HG02840 (cell line): ENCODE measurements at regions not wholly inside any gene's neighbourhood (a gene's known extent, or its start where the extent isn't known, plus 50 kb on each side); places are given as distances from the start of the nearest gene placed in this dataset.

ENCODE experiments used
- ATAC-seq: cut with Tn5 transposase; IDR thresholded peaks from one replicate; pipeline ENCODE4 v1.9.1; 2021; ENCODE audit warnings: mild to moderate bottlenecking, moderate library complexity, moderate number of reproducible peaks; ENCODE audit not compliant: unreplicated experiment, low FRiP score

- ATAC-seq: no peak
These were observed 139.7 kb upstream of the SPRY1 start for GRCh38 chr4:123256901-123257300.

GRCh38 chr4:123257591-123257990 is 139.0 kb upstream of the SPRY1 start:
- ATAC-seq: no peak

- ATAC-seq: no peak
These were observed 136.6 kb upstream of the SPRY1 start for GRCh38 chr4:123259676-123260646.

GRCh38 chr4:123260653-123261052 is 135.9 kb upstream of the SPRY1 start:
- ATAC-seq: no peak

GRCh38 chr4:123262080-123262479 is 134.5 kb upstream of the SPRY1 start:
- ATAC-seq: no peak

- no peak for ATAC-seq
These were observed 131.2 kb upstream of the SPRY1 start for GRCh38 chr4:123265443-123265842.

GRCh38 chr4:123266221-123266620 is 130.4 kb upstream of the SPRY1 start:
- ATAC-seq: no peak

GRCh38 chr4:123278755-123279154 is 117.8 kb upstream of the SPRY1 start:
- ATAC-seq: no peak

- no peak for ATAC-seq
These were observed 113.2 kb upstream of the SPRY1 start for GRCh38 chr4:123283371-123283895.

GRCh38 chr4:123284168-123284567 is 112.4 kb upstream of the SPRY1 start:
- no peak for ATAC-seq

- no peak for ATAC-seq
These were observed 109.6 kb upstream of the SPRY1 start for GRCh38 chr4:123286903-123287466.

- no peak for ATAC-seq
These were observed 108.1 kb upstream of the SPRY1 start for GRCh38 chr4:123288309-123289025.

- ATAC-seq: no peak
These were observed 105.3 kb upstream of the SPRY1 start for GRCh38 chr4:123291329-123291728.

- ATAC-seq: no peak
These were observed 98.8 kb upstream of the SPRY1 start for GRCh38 chr4:123297836-123298235.

GRCh38 chr4:123298261-123298660 is 98.3 kb upstream of the SPRY1 start:
- ATAC-seq: no peak

- ATAC-seq: no peak
These were observed 97.8 kb upstream of the SPRY1 start for GRCh38 chr4:123298801-123299200.

- ATAC-seq: no peak
These were observed 97.3 kb upstream of the SPRY1 start for GRCh38 chr4:123299212-123299691.

GRCh38 chr4:123300222-123301039 is 96.2 kb upstream of the SPRY1 start:
- no peak for ATAC-seq

GRCh38 chr4:123301923-123302322 is 94.7 kb upstream of the SPRY1 start:
- ATAC-seq: no peak
